ENCODE measurements at regions not wholly inside any gene's neighbourhood (a gene's known extent, or its start where the extent isn't known, plus 50 kb on each side); places are given as distances from the start of the nearest gene placed in this dataset.

- H3K27ac ChIP-seq (ENCODE audit: poor library complexity, severe bottlenecking), result no peak overlapping the region
- no peak for ATAC-seq (ENCODE audit: low read depth)
- no peaks in the 10 kb centered on the region for H3K4me1 ChIP-seq (ENCODE audit: insufficient read depth, poor library complexity, severe bottlenecking)
- no peaks in the 10 kb centered on the region for H3K9me3 ChIP-seq (ENCODE audit: severe bottlenecking)
- no peak for TF ChIP-seq CTCF (IDR thresholded peaks at IDR 0.05; ENCODE audit: poor library complexity, severe bottlenecking)
- H3K27me3 ChIP-seq (ENCODE audit: insufficient read depth, poor library complexity, severe bottlenecking), result no peaks in the 10 kb centered on the region
- no peaks in the 10 kb centered on the region for H3K36me3 ChIP-seq (ENCODE audit: low read depth)
- H3K4me3 ChIP-seq (ENCODE audit: severe bottlenecking), result no peak overlapping the region
- no peak for DNase-seq (ENCODE audit: low spot score)
Observed at GRCh38 chr5:67454957-67455561, 258.5 kb upstream of the CD180 start.

GRCh38 chr5:67453111-67453905, 256.7 kb upstream of the CD180 start:
- no peaks in the 10 kb centered on the region for H3K4me1 ChIP-seq (ENCODE audit: insufficient read depth, poor library complexity, severe bottlenecking)

GRCh38 chr5:67451640-67452279, 255.2 kb upstream of the CD180 start:
- no peak for TF ChIP-seq CTCF (IDR thresholded peaks at IDR 0.05; ENCODE audit: poor library complexity, severe bottlenecking)
- Histone ChIP-seq H3K9me3 (ENCODE audit: severe bottlenecking) (no peaks in the 10 kb centered on the region), H3K27ac (ENCODE audit: poor library complexity, severe bottlenecking) (no peak overlapping the region), H3K36me3 (ENCODE audit: low read depth) (no peaks in the 10 kb centered on the region), H3K4me1 (ENCODE audit: insufficient read depth, poor library complexity, severe bottlenecking) (no peaks in the 10 kb centered on the region), H3K4me3 (ENCODE audit: severe bottlenecking) (no peak overlapping the region), H3K27me3 (ENCODE audit: insufficient read depth, poor library complexity, severe bottlenecking) (no peaks in the 10 kb centered on the region)
- ATAC-seq (ENCODE audit: low read depth) (no peak), DNase-seq (ENCODE audit: low spot score) (no peak)

More at GRCh38 chr5:67453111-67453905, 256.7 kb upstream of the CD180 start:
- DNase-seq (ENCODE audit: low spot score) (no peak), ATAC-seq (ENCODE audit: low read depth) (no peak)
- Histone ChIP-seq H3K9me3 (ENCODE audit: severe bottlenecking) (no peaks in the 10 kb centered on the region), H3K27me3 (ENCODE audit: insufficient read depth, poor library complexity, severe bottlenecking) (no peaks in the 10 kb centered on the region), H3K27ac (ENCODE audit: poor library complexity, severe bottlenecking) (no peak overlapping the region), H3K36me3 (ENCODE audit: low read depth) (no peaks in the 10 kb centered on the region), H3K4me3 (ENCODE audit: severe bottlenecking) (no peak overlapping the region)
- no peak for TF ChIP-seq CTCF (IDR thresholded peaks at IDR 0.05; ENCODE audit: poor library complexity, severe bottlenecking)

GRCh38 chr5:67447732-67448131, 251.1 kb upstream of the CD180 start:
- Histone ChIP-seq H3K4me3 (ENCODE audit: severe bottlenecking) (no peak overlapping the region), H3K9me3 (ENCODE audit: severe bottlenecking) (no peaks in the 10 kb centered on the region), H3K27me3 (ENCODE audit: insufficient read depth, poor library complexity, severe bottlenecking) (no peaks in the 10 kb centered on the region), H3K27ac (ENCODE audit: poor library complexity, severe bottlenecking) (no peak overlapping the region), H3K36me3 (ENCODE audit: low read depth) (no peaks in the 10 kb centered on the region), H3K4me1 (ENCODE audit: insufficient read depth, poor library complexity, severe bottlenecking) (no peaks in the 10 kb centered on the region)
- TF ChIP-seq CTCF (IDR thresholded peaks at IDR 0.05; ENCODE audit: poor library complexity, severe bottlenecking), result no peak
- no peak for ATAC-seq (ENCODE audit: low read depth)
- no peak for DNase-seq (ENCODE audit: low spot score)

Measured in RWPE2 (cell line).